HG03060 (cell line): ENCODE measurements at regions not wholly inside any gene's neighbourhood (a gene's known extent, or its start where the extent isn't known, plus 50 kb on each side); places are given as distances from the start of the nearest gene placed in this dataset.

Source experiments
- ATAC-seq: cut with Tn5 transposase; IDR thresholded peaks from one replicate; pipeline ENCODE4 v1.9.1; 2021; ENCODE audit warnings: low read depth, moderate number of reproducible peaks; ENCODE audit not compliant: unreplicated experiment

GRCh38 chr4:74674750-74675149 is 119.6 kb downstream of the BTC start:
- ATAC-seq = no peak

GRCh38 chr4:74675673-74676279 is 118.5 kb downstream of the BTC start:
- ATAC-seq = no peak

- no peak for ATAC-seq
Observed at GRCh38 chr4:74682567-74683359, 111.6 kb downstream of the BTC start.

GRCh38 chr4:74692972-74693371 is 101.4 kb downstream of the BTC start:
- no peak for ATAC-seq
